ENCODE measurements at regions not wholly inside any gene's neighbourhood (a gene's known extent, or its start where the extent isn't known, plus 50 kb on each side); places are given as distances from the start of the nearest gene placed in this dataset.

GRCh38 chr16:48836636-48837035, 226.7 kb upstream of the N4BP1 start:
- Histone ChIP-seq H3K9me3 (ENCODE audit: control insufficient read depth in 2 of 2, low read length in 2 of 2) (no peaks in the 10 kb centered on the region), H3K4me3 (ENCODE audit: low read length in 2 of 2) (no peak overlapping the region), H3K9ac (ENCODE audit: low read depth in 1 of 2, low read length in 2 of 2) (no peak overlapping the region), H3K27me3 (ENCODE audit: control insufficient read depth in 2 of 2, insufficient read depth in 2 of 2, low read length in 2 of 2) (no peaks in the 10 kb centered on the region), H3K36me3 (ENCODE audit: control insufficient read depth in 2 of 2, insufficient read depth in 2 of 2, low read length in 2 of 2) (no peaks in the 10 kb centered on the region), H3K4me1 (ENCODE audit: control insufficient read depth in 2 of 2, insufficient read depth in 2 of 2, low read length in 2 of 2) (no peaks in the 10 kb centered on the region), H3K27ac (ENCODE audit: low read depth in 2 of 2, low read length in 2 of 2) (no peak overlapping the region)

GRCh38 chr16:48836067-48836466, 226.1 kb upstream of the N4BP1 start:
- no peaks in the 10 kb centered on the region for H3K4me1 ChIP-seq (ENCODE audit: control insufficient read depth in 2 of 2, insufficient read depth in 2 of 2, low read length in 2 of 2)
- H3K9ac ChIP-seq (ENCODE audit: low read depth in 1 of 2, low read length in 2 of 2): no peak overlapping the region
- no peaks in the 10 kb centered on the region for H3K36me3 ChIP-seq (ENCODE audit: control insufficient read depth in 2 of 2, insufficient read depth in 2 of 2, low read length in 2 of 2)
- H3K27ac ChIP-seq (ENCODE audit: low read depth in 2 of 2, low read length in 2 of 2): no peak overlapping the region
- H3K27me3 ChIP-seq (ENCODE audit: control insufficient read depth in 2 of 2, insufficient read depth in 2 of 2, low read length in 2 of 2): no peaks in the 10 kb centered on the region
- H3K4me3 ChIP-seq (ENCODE audit: low read length in 2 of 2): no peak overlapping the region
- H3K9me3 ChIP-seq (ENCODE audit: control insufficient read depth in 2 of 2, low read length in 2 of 2): no peaks in the 10 kb centered on the region

- no peaks in the 10 kb centered on the region for H3K36me3 ChIP-seq (ENCODE audit: control insufficient read depth in 2 of 2, insufficient read depth in 2 of 2, low read length in 2 of 2)
- H3K27me3 ChIP-seq (ENCODE audit: control insufficient read depth in 2 of 2, insufficient read depth in 2 of 2, low read length in 2 of 2): no peaks in the 10 kb centered on the region
- H3K9me3 ChIP-seq (ENCODE audit: control insufficient read depth in 2 of 2, low read length in 2 of 2): no peaks in the 10 kb centered on the region
- H3K4me3 ChIP-seq (ENCODE audit: low read length in 2 of 2): no peak overlapping the region
- no peak overlapping the region for H3K9ac ChIP-seq (ENCODE audit: low read depth in 1 of 2, low read length in 2 of 2)
- H3K27ac ChIP-seq (ENCODE audit: low read depth in 2 of 2, low read length in 2 of 2): no peak overlapping the region
- H3K4me1 ChIP-seq (ENCODE audit: control insufficient read depth in 2 of 2, insufficient read depth in 2 of 2, low read length in 2 of 2): no peaks in the 10 kb centered on the region
Observed at GRCh38 chr16:48834576-48834975, 224.6 kb upstream of the N4BP1 start.

- no peak overlapping the region for H3K9ac ChIP-seq (ENCODE audit: low read depth in 1 of 2, low read length in 2 of 2)
- no peaks in the 10 kb centered on the region for H3K9me3 ChIP-seq (ENCODE audit: control insufficient read depth in 2 of 2, low read length in 2 of 2)
- H3K27me3 ChIP-seq (ENCODE audit: control insufficient read depth in 2 of 2, insufficient read depth in 2 of 2, low read length in 2 of 2): no peaks in the 10 kb centered on the region
- no peak overlapping the region for H3K4me3 ChIP-seq (ENCODE audit: low read length in 2 of 2)
- H3K36me3 ChIP-seq (ENCODE audit: control insufficient read depth in 2 of 2, insufficient read depth in 2 of 2, low read length in 2 of 2): no peaks in the 10 kb centered on the region
- H3K4me1 ChIP-seq (ENCODE audit: control insufficient read depth in 2 of 2, insufficient read depth in 2 of 2, low read length in 2 of 2): no peaks in the 10 kb centered on the region
- H3K27ac ChIP-seq (ENCODE audit: low read depth in 2 of 2, low read length in 2 of 2): no peak overlapping the region
Observed at GRCh38 chr16:48833461-48833860, 223.5 kb upstream of the N4BP1 start.

GRCh38 chr16:48831076-48831722, 221.2 kb upstream of the N4BP1 start:
- Histone ChIP-seq H3K36me3 (ENCODE audit: control insufficient read depth in 2 of 2, insufficient read depth in 2 of 2, low read length in 2 of 2) (no peaks in the 10 kb centered on the region), H3K27me3 (ENCODE audit: control insufficient read depth in 2 of 2, insufficient read depth in 2 of 2, low read length in 2 of 2) (no peaks in the 10 kb centered on the region), H3K9me3 (ENCODE audit: control insufficient read depth in 2 of 2, low read length in 2 of 2) (no peaks in the 10 kb centered on the region), H3K4me1 (ENCODE audit: control insufficient read depth in 2 of 2, insufficient read depth in 2 of 2, low read length in 2 of 2) (no peaks in the 10 kb centered on the region), H3K27ac (ENCODE audit: low read depth in 2 of 2, low read length in 2 of 2) (no peak overlapping the region), H3K4me3 (ENCODE audit: low read length in 2 of 2) (no peak overlapping the region), H3K9ac (ENCODE audit: low read depth in 1 of 2, low read length in 2 of 2) (no peak overlapping the region)

GRCh38 chr16:48829336-48830310, 219.6 kb upstream of the N4BP1 start:
- Histone ChIP-seq H3K4me3 (ENCODE audit: low read length in 2 of 2) (no peak overlapping the region), H3K27ac (ENCODE audit: low read depth in 2 of 2, low read length in 2 of 2) (no peak overlapping the region), H3K27me3 (ENCODE audit: control insufficient read depth in 2 of 2, insufficient read depth in 2 of 2, low read length in 2 of 2) (no peaks in the 10 kb centered on the region), H3K36me3 (ENCODE audit: control insufficient read depth in 2 of 2, insufficient read depth in 2 of 2, low read length in 2 of 2) (no peaks in the 10 kb centered on the region), H3K4me1 (ENCODE audit: control insufficient read depth in 2 of 2, insufficient read depth in 2 of 2, low read length in 2 of 2) (no peaks in the 10 kb centered on the region), H3K9me3 (ENCODE audit: control insufficient read depth in 2 of 2, low read length in 2 of 2) (no peaks in the 10 kb centered on the region), H3K9ac (ENCODE audit: low read depth in 1 of 2, low read length in 2 of 2) (no peak overlapping the region)

GRCh38 chr16:48824271-48824670, 214.3 kb upstream of the N4BP1 start:
- no peaks in the 10 kb centered on the region for H3K27me3 ChIP-seq (ENCODE audit: control insufficient read depth in 2 of 2, insufficient read depth in 2 of 2, low read length in 2 of 2)
- no peaks in the 10 kb centered on the region for H3K36me3 ChIP-seq (ENCODE audit: control insufficient read depth in 2 of 2, insufficient read depth in 2 of 2, low read length in 2 of 2)
- H3K9ac ChIP-seq (ENCODE audit: low read depth in 1 of 2, low read length in 2 of 2): no peak overlapping the region
- no peak overlapping the region for H3K27ac ChIP-seq (ENCODE audit: low read depth in 2 of 2, low read length in 2 of 2)
- H3K4me1 ChIP-seq (ENCODE audit: control insufficient read depth in 2 of 2, insufficient read depth in 2 of 2, low read length in 2 of 2): no peaks in the 10 kb centered on the region
- H3K4me3 ChIP-seq (ENCODE audit: low read length in 2 of 2): no peak overlapping the region
- H3K9me3 ChIP-seq (ENCODE audit: control insufficient read depth in 2 of 2, low read length in 2 of 2): no peaks in the 10 kb centered on the region

GRCh38 chr16:48822431-48822830, 212.5 kb upstream of the N4BP1 start:
- no peaks in the 10 kb centered on the region for H3K9me3 ChIP-seq (ENCODE audit: control insufficient read depth in 2 of 2, low read length in 2 of 2)
- H3K27me3 ChIP-seq (ENCODE audit: control insufficient read depth in 2 of 2, insufficient read depth in 2 of 2, low read length in 2 of 2): no peaks in the 10 kb centered on the region
- no peaks in the 10 kb centered on the region for H3K36me3 ChIP-seq (ENCODE audit: control insufficient read depth in 2 of 2, insufficient read depth in 2 of 2, low read length in 2 of 2)

GRCh38 chr16:48820379-48820778, 210.4 kb upstream of the N4BP1 start:
- no peak overlapping the region for H3K4me3 ChIP-seq (ENCODE audit: low read length in 2 of 2)
- H3K27ac ChIP-seq (ENCODE audit: low read depth in 2 of 2, low read length in 2 of 2): no peak overlapping the region
- no peaks in the 10 kb centered on the region for H3K36me3 ChIP-seq (ENCODE audit: control insufficient read depth in 2 of 2, insufficient read depth in 2 of 2, low read length in 2 of 2)
- no peaks in the 10 kb centered on the region for H3K4me1 ChIP-seq (ENCODE audit: control insufficient read depth in 2 of 2, insufficient read depth in 2 of 2, low read length in 2 of 2)
- no peaks in the 10 kb centered on the region for H3K9me3 ChIP-seq (ENCODE audit: control insufficient read depth in 2 of 2, low read length in 2 of 2)
- no peak overlapping the region for H3K9ac ChIP-seq (ENCODE audit: low read depth in 1 of 2, low read length in 2 of 2)
- H3K27me3 ChIP-seq (ENCODE audit: control insufficient read depth in 2 of 2, insufficient read depth in 2 of 2, low read length in 2 of 2): no peaks in the 10 kb centered on the region

More at GRCh38 chr16:48822431-48822830, 212.5 kb upstream of the N4BP1 start:
- H3K4me1 ChIP-seq (ENCODE audit: control insufficient read depth in 2 of 2, insufficient read depth in 2 of 2, low read length in 2 of 2): no peaks in the 10 kb centered on the region
- no peak overlapping the region for H3K4me3 ChIP-seq (ENCODE audit: low read length in 2 of 2)
- H3K9ac ChIP-seq (ENCODE audit: low read depth in 1 of 2, low read length in 2 of 2): no peak overlapping the region
- H3K27ac ChIP-seq (ENCODE audit: low read depth in 2 of 2, low read length in 2 of 2): no peak overlapping the region

- Histone ChIP-seq H3K9me3 (ENCODE audit: control insufficient read depth in 2 of 2, low read length in 2 of 2) (no peaks in the 10 kb centered on the region), H3K4me3 (ENCODE audit: low read length in 2 of 2) (no peak overlapping the region), H3K27ac (ENCODE audit: low read depth in 2 of 2, low read length in 2 of 2) (no peak overlapping the region), H3K4me1 (ENCODE audit: control insufficient read depth in 2 of 2, insufficient read depth in 2 of 2, low read length in 2 of 2) (no peaks in the 10 kb centered on the region), H3K36me3 (ENCODE audit: control insufficient read depth in 2 of 2, insufficient read depth in 2 of 2, low read length in 2 of 2) (no peaks in the 10 kb centered on the region), H3K27me3 (ENCODE audit: control insufficient read depth in 2 of 2, insufficient read depth in 2 of 2, low read length in 2 of 2) (no peaks in the 10 kb centered on the region), H3K9ac (ENCODE audit: low read depth in 1 of 2, low read length in 2 of 2) (no peak overlapping the region)
Observed at GRCh38 chr16:48818257-48818656, 208.3 kb upstream of the N4BP1 start.
